RWPE1 (cell line): ENCODE measurements at regions not wholly inside any gene's neighbourhood (a gene's known extent, or its start where the extent isn't known, plus 50 kb on each side); places are given as distances from the start of the nearest gene placed in this dataset.
A peak's percentile ranks its signal among the peaks of the same experiment; 100 is the strongest.
"Not testable (repeated sequence)": the region's sequence is repeated elsewhere in the genome, so short reads cannot be mapped to it uniquely, and the experiment has no call there.

Source experiments
- CTCF ChIA-PET: fragments of 350-600 bp; sonication (Branson Sonifier 250); formaldehyde crosslinking; extraction: SDS; loops from one replicate; lab custom pipeline; 2021; lab: Yijun Ruan, JAX
- POLR2A ChIA-PET: fragments of 400-600 bp; formaldehyde crosslinking; extraction: SDS; loops from one replicate; lab custom pipeline; 2020; ENCODE audit warnings: antibody characterized with exemption; ENCODE audit not compliant: low non-redundant PET; lab: Yijun Ruan, JAX
- DNase-seq: peaks from one replicate; pipeline ENCODE4 v3.0.0; 2012; ENCODE audit warnings: low spot score
- H3K27ac ChIP-seq: fragments of 450-650 bp; 2 replicates; pipeline ENCODE4 v1.5.1; 2017
- CTCF ChIP-seq: fragments of 450-650 bp; conservative IDR thresholded peaks from 2 replicates; pipeline ENCODE4 v1.5.1; 2017; ENCODE audit warnings: low read depth, mild to moderate bottlenecking

GRCh38 chr3:194871143-194871863, 185.6 kb downstream of the FAM43A start:
- H3K27ac ChIP-seq: peak overlapping the region; percentile 99
- ChIA-PET POLR2A (interaction anchor here (1.2 kb wide), 1 partner anchor 186 kb away, joined by 3 read pairs; the partner anchor contains the start of gene FAM43A), CTCF (interaction anchor here (0.6 to 1.4 kb wide), 6 partner anchors 17 to 1445 kb away, joined by 3 to 5 read pairs (median 4); no protein-coding TSS in a partner anchor)
- TF ChIP-seq CTCF: no peak
- peak; percentile 93 for DNase-seq

- POLR2A ChIA-PET: interaction anchor here (1.2 kb wide), 1 partner anchor 186 kb away, joined by 3 read pairs; the partner anchor contains the start of gene FAM43A
These were observed 186.4 kb downstream of the FAM43A start for GRCh38 chr3:194871864-194872668.

GRCh38 chr3:194872669-194872977, 186.9 kb downstream of the FAM43A start:
- CTCF ChIA-PET: interaction anchor here (0.6 to 1.4 kb wide), 2 partner anchors 185 to 233 kb away, joined by 4 read pairs; no protein-coding TSS in a partner anchor
- POLR2A ChIA-PET: no interaction called here
- peak; percentile 80 for DNase-seq
- TF ChIP-seq CTCF: no peak
- peak overlapping the region; percentile 99 for H3K27ac ChIP-seq

More at GRCh38 chr3:194871864-194872668, 186.4 kb downstream of the FAM43A start:
- DNase-seq: peak; percentile 38
- no peak for TF ChIP-seq CTCF
- peak overlapping the region; percentile 99 for H3K27ac ChIP-seq
- CTCF ChIA-PET: interaction anchor here (0.6 to 1.4 kb wide), 2 partner anchors 184 to 234 kb away, joined by 4 read pairs; no protein-coding TSS in a partner anchor

GRCh38 chr3:194873474-194873873, 187.8 kb downstream of the FAM43A start:
- POLR2A ChIA-PET, DNase-seq: not testable (repeated sequence)
- peak overlapping the region; percentile 99 for H3K27ac ChIP-seq
- CTCF ChIA-PET: interaction anchor here (0.6 kb wide), 1 partner anchor 134 kb away, joined by 4 read pairs; no protein-coding TSS in a partner anchor

GRCh38 chr3:194874206-194874605, 188.5 kb downstream of the FAM43A start:
- ChIA-PET POLR2A (no interaction called here), CTCF (interaction anchor here (0.6 kb wide), 1 partner anchor 133 kb away, joined by 4 read pairs; no protein-coding TSS in a partner anchor)
- TF ChIP-seq CTCF: no peak
- DNase-seq: no peak
- no peak overlapping the region; the same call in 1 of the 2 replicates for H3K27ac ChIP-seq

- POLR2A ChIA-PET: no interaction called here
These were observed 189.1 kb downstream of the FAM43A start for GRCh38 chr3:194874783-194875182.

More at GRCh38 chr3:194874783-194875182, 189.1 kb downstream of the FAM43A start:
- CTCF ChIA-PET: no interaction called here
- H3K27ac ChIP-seq: no peak overlapping the region
- TF ChIP-seq CTCF: no peak
- DNase-seq: no peak
